Endothelial cell of umbilical vein (primary cell): ENCODE measurements at regions not wholly inside any gene's neighbourhood (a gene's known extent, or its start where the extent isn't known, plus 50 kb on each side); places are given as distances from the start of the nearest gene placed in this dataset.

Experiments
- BruUV-seq: library from RNA; stranded (reverse); fragments of 400-500 nt; replicated peaks from 2 replicates; lab custom pipeline; 2021; lab: Mats Ljungman, UMichigan
- CTCF ChIA-PET: fragments of 300-600, 350-600 bp; sonication (Branson Sonifier 250); formaldehyde crosslinking; loops from one replicate; lab custom pipeline; 2021; ENCODE audit warnings: antibody characterized with exemption, inconsistent platforms; lab: Charles Lee
- POLR2A ChIA-PET: fragments of 300-600, 350-600 bp; sonication (Branson Sonifier 250); formaldehyde crosslinking; loops from one replicate; lab custom pipeline; 2021; ENCODE audit warnings: antibody characterized with exemption, inconsistent platforms; lab: Charles Lee
- DNase-seq: peaks from one replicate; pipeline ENCODE4 v3.0.0-alpha.2; 2011; ENCODE audit warnings: low read depth, low spot score
- FAIRE-seq: peaks from 2 replicates; lab custom pipeline; 2011; peaks lifted over from hg19 to GRCh38; lab: Jason Lieb, UNC
- H2AFZ ChIP-seq: 2 replicates; pipeline ENCODE4 v1.6.0; 2012; ENCODE audit warnings: low read depth, low read length, control low read depth, inconsistent platforms
- H3K27ac ChIP-seq: 2 replicates; pipeline ENCODE4 v1.5.1; 2011; ENCODE audit warnings: low read depth, mild to moderate bottlenecking, control low read depth, low read length, moderate library complexity; ENCODE audit not compliant: insufficient read depth
- H3K27me3 ChIP-seq, 2 experiments: 2 replicates each; pipeline versions ENCODE4 v1.6.0 to v1.6.1; 2011; ENCODE audit warnings: low read length in 2 of 2, mixed read lengths in 1 of 2; ENCODE audit not compliant: control insufficient read depth in 2 of 2, insufficient read depth in 2 of 2
- H3K36me3 ChIP-seq, 2 experiments: 2 replicates in 1 of 2; 3 replicates in 1 of 2; pipeline ENCODE4 v1.5.1; 2011; ENCODE audit warnings: low read length in 2 of 2, mild to moderate bottlenecking in 1 of 2, moderate library complexity in 1 of 2; ENCODE audit not compliant: control insufficient read depth in 2 of 2, insufficient read depth in 2 of 2; ENCODE audit errors: extremely low read depth in 1 of 2
- H3K4me1 ChIP-seq: 3 replicates; pipeline ENCODE4 v1.5.1; 2011; ENCODE audit warnings: mild to moderate bottlenecking, low read length; ENCODE audit not compliant: control insufficient read depth, insufficient read depth; ENCODE audit errors: extremely low read depth
- H3K4me2 ChIP-seq: 2 replicates; pipeline ENCODE4 v1.6.1; 2011; ENCODE audit warnings: low read length, control low read depth, mixed read lengths; ENCODE audit not compliant: insufficient read depth
- H3K4me3 ChIP-seq, 3 experiments: fragments of 200-600 bp in 1 of 3; sonication (generic), shearing (Covaris generic) in 1 of 3; replicated peaks in 1 of 3; 2 replicates each; pipeline ENCODE4 v1.5.1; 2011 to 2016; ENCODE audit warnings: control low read depth in 3 of 3, low read length in 3 of 3, mild to moderate bottlenecking in 2 of 3, inconsistent platforms in 1 of 3, low read depth in 1 of 3, moderate library complexity in 1 of 3; ENCODE audit not compliant: insufficient read depth in 1 of 3
- H3K79me2 ChIP-seq: 2 replicates; pipeline ENCODE4 v1.6.0; 2012; ENCODE audit warnings: low read length, inconsistent platforms; ENCODE audit not compliant: control insufficient read depth, insufficient read depth
- H3K9ac ChIP-seq: replicated peaks from 2 replicates; pipeline ENCODE3; 2011; ENCODE audit warnings: low read length, control low read depth; ENCODE audit not compliant: insufficient read depth; ENCODE audit errors: extremely low read depth
- H3K9me1 ChIP-seq: replicated peaks from 3 replicates; pipeline ENCODE4 v1.6.0; 2011; ENCODE audit warnings: mild to moderate bottlenecking, low read length; ENCODE audit not compliant: control insufficient read depth, insufficient read depth; ENCODE audit errors: extremely low read depth
- H3K9me3 ChIP-seq: replicated peaks from 2 replicates; pipeline ENCODE4 v1.5.1; 2012; ENCODE audit warnings: low read length, inconsistent platforms; ENCODE audit not compliant: control insufficient read depth, insufficient read depth
- H4K20me1 ChIP-seq: replicated peaks from 2 replicates; pipeline ENCODE3; 2011; ENCODE audit warnings: mild to moderate bottlenecking, low read length; ENCODE audit not compliant: control insufficient read depth, insufficient read depth; ENCODE audit errors: extremely low read depth
- CTCF ChIP-seq, 2 donors: IDR thresholded peaks; 1 replicate in 1 of 2; 2 replicates in 1 of 2; pipeline ENCODE4 v1.5.1; 2011; ENCODE audit warnings: low read length in 2 of 2, mild to moderate bottlenecking in 2 of 2, moderate library complexity in 2 of 2, control low read depth in 1 of 2, inconsistent platforms in 1 of 2, low read depth in 1 of 2; ENCODE audit not compliant: insufficient read depth in 1 of 2; ENCODE audit errors: extremely low read depth in 1 of 2
- EZH2 ChIP-seq: IDR thresholded peaks from 2 replicates; pipeline ENCODE4 v1.6.1; 2012; ENCODE audit warnings: borderline replicate concordance, low read depth, mild to moderate bottlenecking, moderate library complexity, low read length, inconsistent platforms; ENCODE audit not compliant: severe bottlenecking
- FOS ChIP-seq: IDR thresholded peaks from 2 replicates; pipeline ENCODE4 v1.6.1; 2011; ENCODE audit warnings: mild to moderate bottlenecking, low read length, moderate library complexity, borderline replicate concordance; ENCODE audit not compliant: insufficient read depth
- GATA2 ChIP-seq: IDR thresholded peaks from 2 replicates; pipeline ENCODE4 v1.7.0; 2011; ENCODE audit warnings: low read depth, mild to moderate bottlenecking, moderate library complexity, mixed read lengths, low read length; ENCODE audit not compliant: insufficient read length, insufficient read depth
- JUN ChIP-seq: IDR thresholded peaks from 2 replicates; pipeline ENCODE4 v1.6.1; 2011; ENCODE audit warnings: borderline replicate concordance, low read depth; ENCODE audit not compliant: insufficient read length, insufficient read depth
- MAX ChIP-seq: IDR thresholded peaks from 2 replicates; pipeline ENCODE4 v1.6.1; 2011; ENCODE audit not compliant: insufficient read depth, insufficient read length
- MYC ChIP-seq: IDR thresholded peaks from one replicate; pipeline ENCODE4 v1.6.1; 2011; ENCODE audit warnings: mild to moderate bottlenecking, low read depth, low read length
- POLR2A ChIP-seq: IDR thresholded peaks from 2 replicates; pipeline ENCODE4 v1.6.1; 2012; ENCODE audit warnings: low read depth, mild to moderate bottlenecking, control low read depth, low read length
- POLR2AphosphoS5 ChIP-seq: IDR thresholded peaks from 2 replicates; pipeline ENCODE4 v1.6.1; 2012; ENCODE audit warnings: low read depth, mild to moderate bottlenecking, control low read depth, low read length, moderate library complexity; ENCODE audit not compliant: insufficient read depth
- dilution Hi-C: fragments of 300-500 bp; cut with MboI; formaldehyde crosslinking; loops from one replicate; pipeline ENCODE4 v1.15.0; 2019; ENCODE audit warnings: low sequenced_read_pairs; ENCODE audit not compliant: extremely low pct_ligation_motif_present
- intact Hi-C: fragments of 100-400 bp; cut with micrococcal nuclease; formaldehyde crosslinking; loops from one replicate; pipeline ENCODE4 v1.10.0; 2022

DNA sequence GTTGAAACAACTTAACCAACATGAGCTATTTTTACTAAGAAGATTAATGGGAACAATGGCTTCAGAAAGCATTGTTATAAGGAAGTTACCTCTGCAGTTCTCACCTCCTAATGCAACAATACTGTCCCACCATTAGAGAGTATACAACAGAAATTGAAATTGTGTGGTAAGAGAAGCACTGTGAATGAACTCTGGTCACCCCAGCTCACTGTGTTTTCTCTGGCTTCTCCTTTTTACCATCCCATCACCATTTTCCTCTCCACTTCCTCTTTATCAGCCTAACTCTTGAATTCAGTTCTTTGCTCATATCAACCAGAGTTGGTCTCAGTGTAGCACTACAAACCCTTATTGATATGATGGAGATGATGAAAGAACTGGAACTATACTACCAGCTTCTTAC lies 138.0 kb upstream of the POU2AF2 start:
- H3K4me2 ChIP-seq: no peak overlapping the region
- BruUV-seq: no TSS peak
- H3K36me3 ChIP-seq: no peaks in the 10 kb centered on the region
- intact Hi-C loops: no loop called here
- H3K4me3 ChIP-seq: no peak overlapping the region
- no peaks in the 10 kb centered on the region for H3K79me2 ChIP-seq
- TF ChIP-seq MYC (no peak), JUN (no peak), GATA2 (no peak), POLR2AphosphoS5 (no peak), MAX (no peak), EZH2 (no peak), CTCF (IDR thresholded peaks at IDR 0.05; ENCODE audit: extremely low read depth in 1 of 2, insufficient read depth in 1 of 2, low read depth in 1 of 2, low read length in 2 of 2) (no peak), POLR2A (no peak), FOS (no peak)
- ChIA-PET POLR2A (no interaction called here), CTCF (interaction anchor here (0.8 to 1.1 kb wide), 2 partner anchors 8 to 175 kb away, joined by 3 read pairs; no protein-coding TSS in a partner anchor)
- DNase-seq: no peak
- no peaks in the 10 kb centered on the region for H3K9me3 ChIP-seq
- dilution Hi-C loops: no loop called here
- H3K4me1 ChIP-seq: no peaks in the 10 kb centered on the region
- peaks cover 0 to 4% of the 10 kb centered on the region in 2 experiments for H3K27me3 ChIP-seq
- FAIRE-seq: no peak
- H2AFZ ChIP-seq: no peak overlapping the region
- H4K20me1 ChIP-seq: no peaks in the 10 kb centered on the region
- no peaks in the 10 kb centered on the region for H3K9me1 ChIP-seq
- no peak overlapping the region for H3K27ac ChIP-seq
- H3K9ac ChIP-seq: no peak overlapping the region
